Kidney glomerular epithelial cell (primary cell): ENCODE measurements at regions not wholly inside any gene's neighbourhood (a gene's known extent, or its start where the extent isn't known, plus 50 kb on each side); places are given as distances from the start of the nearest gene placed in this dataset.

Experiments
- DNase-seq: peaks from one replicate; lab custom pipeline; 2025; lab: John Stamatoyannopoulos, UW

DNA sequence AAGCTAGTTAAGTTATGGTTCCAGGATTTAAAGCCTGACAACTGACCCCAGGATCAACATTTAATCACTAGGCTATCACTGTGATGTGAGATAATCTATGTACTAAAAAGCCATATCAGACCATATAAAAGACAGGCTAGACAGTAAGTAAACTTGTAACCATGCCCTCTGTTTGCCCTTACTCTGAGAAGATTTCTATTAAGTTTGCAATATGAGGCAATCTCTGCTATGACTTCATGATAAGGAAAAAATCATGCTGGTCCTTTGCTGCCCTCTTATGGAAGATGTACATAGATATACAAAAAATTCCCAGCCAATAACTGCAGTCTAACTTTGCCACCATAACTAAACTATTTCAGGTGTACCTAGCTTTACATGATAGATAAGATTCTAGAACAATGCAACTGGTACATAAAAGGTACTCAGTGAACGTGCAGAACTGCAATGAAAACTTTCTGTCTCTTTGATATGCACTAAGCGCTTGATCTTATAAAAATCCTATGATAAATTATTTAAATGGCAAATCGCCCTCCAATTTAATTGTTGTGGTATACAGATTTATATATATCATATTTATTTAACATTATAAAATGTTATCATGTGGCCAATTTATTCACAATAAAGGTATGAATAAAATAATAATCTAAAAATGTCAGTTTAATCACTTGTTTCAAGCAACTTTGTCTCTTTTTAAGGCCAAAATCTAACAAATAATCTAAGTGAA is 70.5 kb downstream of the FAM217A start:
- DNase-seq: peak; percentile 66

- no peak for DNase-seq
Measured at GRCh38 chr6:4009486-4009885, 69.5 kb downstream of the FAM217A start.

- DNase-seq: no peak
Measured at GRCh38 chr6:4010048-4010447, 68.9 kb downstream of the FAM217A start.

DNA sequence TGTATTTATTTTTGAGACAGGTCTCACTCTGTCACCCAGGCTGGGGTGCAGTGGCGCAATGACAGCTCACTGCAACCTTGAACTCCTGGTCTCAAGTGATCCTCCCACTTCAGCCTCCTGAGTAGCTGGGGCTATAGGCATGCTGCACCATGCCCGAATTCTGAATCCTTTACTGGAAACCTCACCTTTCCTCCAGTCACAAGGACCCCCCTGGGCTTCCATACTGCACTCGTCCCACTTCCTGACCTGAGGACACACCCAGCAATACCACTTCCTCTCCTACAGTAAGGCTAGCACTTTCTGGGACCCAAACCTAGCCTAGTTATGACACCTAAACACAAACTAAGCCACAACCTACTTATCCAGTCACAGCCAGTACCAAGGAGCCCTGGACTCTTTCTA is 68.2 kb downstream of the FAM217A start:
- no peak for DNase-seq

DNA sequence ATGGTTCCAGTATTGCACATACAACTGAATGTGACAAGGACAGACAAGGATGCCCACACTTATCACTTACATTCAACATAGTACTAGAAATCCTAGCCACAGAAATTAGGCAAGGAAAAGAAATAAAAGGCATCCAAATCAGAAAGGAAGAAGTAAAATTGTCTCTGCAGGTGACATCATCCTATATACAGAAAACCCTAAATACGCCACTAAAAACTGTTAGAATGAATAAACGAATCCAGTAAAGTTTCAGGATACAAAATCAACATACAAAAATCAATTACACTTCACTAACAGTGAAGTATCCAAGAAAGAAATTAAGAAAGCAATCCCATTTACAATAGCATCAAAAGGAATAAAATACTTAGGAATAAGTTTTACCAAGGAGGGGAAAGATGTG is 66.1 kb downstream of the FAM217A start:
- DNase-seq: no peak

- peak; percentile 4 for DNase-seq
Measured at GRCh38 chr6:4017058-4017739, 61.7 kb downstream of the FAM217A start.

GRCh38 chr6:4017834-4018170 is 61.1 kb downstream of the FAM217A start:
- peak; percentile 61 for DNase-seq

- DNase-seq: peak; percentile 90
Measured at GRCh38 chr6:4018171-4018923, 60.6 kb downstream of the FAM217A start.
